ENCODE measurements at regions not wholly inside any gene's neighbourhood (a gene's known extent, or its start where the extent isn't known, plus 50 kb on each side); places are given as distances from the start of the nearest gene placed in this dataset.
A peak's percentile ranks its signal among the peaks of the same experiment; 100 is the strongest.

DNA sequence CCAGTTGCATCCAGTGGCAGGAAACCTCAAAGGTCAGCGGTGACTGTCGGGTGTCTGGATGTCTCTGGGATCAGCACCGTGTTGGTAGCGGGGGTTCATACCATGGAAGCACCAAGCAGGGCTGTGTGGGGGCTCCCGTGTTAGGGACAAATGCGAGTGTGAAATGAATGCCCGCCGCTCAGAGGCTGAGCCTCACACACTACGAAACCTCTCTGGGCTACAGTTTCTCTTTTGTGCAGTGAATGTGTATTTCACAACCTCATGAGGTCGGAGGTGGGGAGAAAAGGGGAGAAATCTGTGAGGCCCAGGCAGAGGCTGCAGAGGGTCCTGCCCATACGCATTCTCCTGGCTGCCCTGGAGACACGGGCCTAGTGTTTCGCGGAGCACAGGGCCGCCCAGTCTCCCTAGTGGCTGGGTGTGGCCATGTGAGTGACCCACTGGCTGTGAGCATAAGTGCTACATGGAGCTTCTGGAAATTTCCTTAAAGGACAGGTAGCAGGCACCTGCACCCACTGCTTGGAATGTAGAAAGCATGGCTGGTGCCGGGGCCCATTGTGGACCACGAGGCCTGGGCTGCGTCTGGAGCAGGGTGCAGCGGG, 138.0 kb upstream of the GLI2 start:
- H3K4me3 ChIP-seq, result no peak overlapping the region
- no peaks in the 10 kb centered on the region for H3K4me1 ChIP-seq (replicated peaks in 1 of 2)
- H3K27ac ChIP-seq, result peak overlapping the region in 1 of 5 donors; percentile 59
- H3K27me3 ChIP-seq, result no peaks in the 10 kb centered on the region
- DNase-seq, result no peak
- WGBS, 4 donors, result 86 to 92% (median 87%) methylated on average over 10 to 19 of the region's 19 CpGs
- intact Hi-C loops (cut with DNase I), result no loop called here
- no peak for TF ChIP-seq POLR2A (IDR thresholded peaks at IDR 0.05)
- TF ChIP-seq, protein P1, sequence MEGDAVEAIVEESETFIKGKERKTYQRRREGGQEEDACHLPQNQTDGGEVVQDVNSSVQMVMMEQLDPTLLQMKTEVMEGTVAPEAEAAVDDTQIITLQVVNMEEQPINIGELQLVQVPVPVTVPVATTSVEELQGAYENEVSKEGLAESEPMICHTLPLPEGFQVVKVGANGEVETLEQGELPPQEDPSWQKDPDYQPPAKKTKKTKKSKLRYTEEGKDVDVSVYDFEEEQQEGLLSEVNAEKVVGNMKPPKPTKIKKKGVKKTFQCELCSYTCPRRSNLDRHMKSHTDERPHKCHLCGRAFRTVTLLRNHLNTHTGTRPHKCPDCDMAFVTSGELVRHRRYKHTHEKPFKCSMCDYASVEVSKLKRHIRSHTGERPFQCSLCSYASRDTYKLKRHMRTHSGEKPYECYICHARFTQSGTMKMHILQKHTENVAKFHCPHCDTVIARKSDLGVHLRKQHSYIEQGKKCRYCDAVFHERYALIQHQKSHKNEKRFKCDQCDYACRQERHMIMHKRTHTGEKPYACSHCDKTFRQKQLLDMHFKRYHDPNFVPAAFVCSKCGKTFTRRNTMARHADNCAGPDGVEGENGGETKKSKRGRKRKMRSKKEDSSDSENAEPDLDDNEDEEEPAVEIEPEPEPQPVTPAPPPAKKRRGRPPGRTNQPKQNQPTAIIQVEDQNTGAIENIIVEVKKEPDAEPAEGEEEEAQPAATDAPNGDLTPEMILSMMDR (IDR thresholded peaks at IDR 0.05), result no peak
- H3K36me3 ChIP-seq (replicated peaks in 1 of 2), result no peaks in the 10 kb centered on the region
- H3K9me3 ChIP-seq (replicated peaks in 1 of 3), result no peaks in the 10 kb centered on the region

DNA sequence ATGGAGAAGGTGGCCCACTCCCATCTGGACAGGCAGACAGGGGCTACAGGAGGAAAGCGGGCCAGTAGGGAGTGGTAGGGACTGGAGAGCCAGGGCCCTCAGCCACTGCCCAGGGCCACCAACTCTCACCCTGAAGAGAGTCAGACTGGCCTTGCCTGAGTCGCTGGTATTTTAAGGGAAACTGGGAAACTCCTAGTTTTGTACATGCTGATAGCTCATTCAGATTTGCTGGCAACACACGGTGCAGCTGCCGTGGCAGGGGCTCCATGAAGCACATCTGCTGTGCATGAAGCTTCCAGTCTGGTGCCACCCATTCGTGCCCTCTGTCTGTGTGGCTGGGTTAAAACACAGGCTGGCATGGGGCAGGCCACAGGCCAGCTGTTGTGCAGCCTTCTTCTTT, 137.3 kb upstream of the GLI2 start:
- intact Hi-C loops (cut with DNase I), result no loop called here
- Histone ChIP-seq H3K9me3 (replicated peaks in 1 of 3) (no peaks in the 10 kb centered on the region), H3K4me1 (replicated peaks in 1 of 2) (no peaks in the 10 kb centered on the region), H3K27ac (no peak overlapping the region), H3K36me3 (replicated peaks in 1 of 2) (no peaks in the 10 kb centered on the region), H3K4me3 (no peak overlapping the region), H3K27me3 (no peaks in the 10 kb centered on the region)
- WGBS, 4 donors, result 78 to 100% (median 90%) methylated on average over 2 to 5 of the region's 5 CpGs
- DNase-seq, result no peak
- TF ChIP-seq, protein P1 (IDR thresholded peaks at IDR 0.05), result no peak
- TF ChIP-seq POLR2A (IDR thresholded peaks at IDR 0.05), result no peak

DNA sequence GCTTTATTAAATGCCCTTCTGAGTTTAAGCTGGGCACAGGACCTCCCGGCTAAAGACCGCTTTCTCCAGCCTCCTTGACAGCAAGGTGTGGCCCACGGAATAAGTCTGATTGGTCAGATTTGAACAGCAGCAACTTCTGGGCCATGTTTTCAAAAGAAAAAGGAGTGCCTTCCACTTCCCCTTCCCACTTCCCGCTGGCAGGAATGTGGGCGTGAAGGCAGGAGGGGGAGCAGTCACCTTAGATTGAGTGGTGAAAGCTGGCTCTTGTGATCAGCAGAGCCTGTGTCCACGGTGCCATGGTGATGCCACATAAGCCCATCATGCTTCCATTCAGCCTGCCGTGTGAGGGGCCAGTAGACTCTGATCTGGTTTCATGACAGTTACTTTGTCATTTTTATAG, 136.6 kb upstream of the GLI2 start:
- TF ChIP-seq POLR2A (IDR thresholded peaks at IDR 0.05), result no peak
- TF ChIP-seq, protein P1 (IDR thresholded peaks at IDR 0.05), result no peak
- H3K27ac ChIP-seq, result no peak overlapping the region
- H3K36me3 ChIP-seq (replicated peaks in 1 of 2), result no peaks in the 10 kb centered on the region
- intact Hi-C loops (cut with DNase I), result no loop called here
- H3K4me3 ChIP-seq, result no peak overlapping the region
- WGBS, 4 donors, result 82 to 90% (median 87%) methylated on average over 6 to 7 of the region's 7 CpGs
- DNase-seq, result no peak
- H3K27me3 ChIP-seq, result no peaks in the 10 kb centered on the region
- H3K4me1 ChIP-seq (replicated peaks in 1 of 2), result no peaks in the 10 kb centered on the region
- no peaks in the 10 kb centered on the region for H3K9me3 ChIP-seq (replicated peaks in 1 of 3)

DNA sequence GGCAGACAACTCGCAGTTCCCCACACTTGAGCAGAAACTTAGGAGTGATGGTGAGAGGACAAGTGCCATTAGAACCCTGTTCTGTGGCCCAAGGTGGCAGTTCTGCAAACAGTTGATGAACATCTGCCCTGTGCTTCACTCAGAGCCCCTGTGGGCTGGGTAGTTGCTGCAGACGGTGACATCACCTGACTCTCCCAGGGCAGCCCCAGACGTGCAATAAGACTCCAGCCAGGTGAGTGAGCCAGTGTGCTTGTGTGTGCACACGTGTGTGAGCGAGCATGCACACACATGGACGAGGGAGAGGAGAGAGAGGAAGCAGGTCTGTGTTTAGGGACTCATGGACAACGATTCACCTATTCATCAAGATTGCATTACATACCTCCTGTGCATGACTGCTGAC, 136.0 kb upstream of the GLI2 start:
- H3K4me1 ChIP-seq (replicated peaks in 1 of 2), result no peaks in the 10 kb centered on the region
- TF ChIP-seq, protein P1 (IDR thresholded peaks at IDR 0.05), result no peak
- no peak for TF ChIP-seq POLR2A (IDR thresholded peaks at IDR 0.05)
- no peak overlapping the region for H3K4me3 ChIP-seq
- intact Hi-C loops (cut with DNase I), result no loop called here
- WGBS, 4 donors, result 81 to 93% (median 84%) methylated on average over 5 to 7 of the region's 7 CpGs
- no peaks in the 10 kb centered on the region for H3K27me3 ChIP-seq
- H3K27ac ChIP-seq, result no peak overlapping the region
- no peak for DNase-seq
- H3K36me3 ChIP-seq (replicated peaks in 1 of 2), result no peaks in the 10 kb centered on the region
- no peaks in the 10 kb centered on the region for H3K9me3 ChIP-seq (replicated peaks in 1 of 3)
